ENCODE measurements at regions not wholly inside any gene's neighbourhood (a gene's known extent, or its start where the extent isn't known, plus 50 kb on each side); places are given as distances from the start of the nearest gene placed in this dataset.

GRCh38 chr7:12493863-12494686, 76.4 kb upstream of the SCIN start:
- TF ChIP-seq EP300 (IDR thresholded peaks at IDR 0.05) (no peak), CTCF (IDR thresholded peaks at IDR 0.05) (no peak), POLR2A (IDR thresholded peaks at IDR 0.05) (no peak)

All from tibial nerve (tissue), 4 donors.